Psoas muscle (tissue), 7 donors: ENCODE measurements at regions not wholly inside any gene's neighbourhood (a gene's known extent, or its start where the extent isn't known, plus 50 kb on each side); places are given as distances from the start of the nearest gene placed in this dataset.

Experiments
- ATAC-seq, 4 donors: fragments of 200-7000 bp; cut with Tn5 transposase; one replicate each; pipeline ENCODE4 v1.9.1; 2020; ENCODE audit warnings: moderate library complexity in 3 of 4, mild to moderate bottlenecking in 2 of 4
- DNase-seq, 2 donors: peaks; one replicate each; pipeline ENCODE4 v3.0.0-alpha.2; 2020
- H3K27ac ChIP-seq: fragments of 200-600 bp; one replicate; pipeline ENCODE4 v1.8.0; 2022
- H3K27me3 ChIP-seq, 3 donors: fragments of 200-600 bp in 1 of 3; one replicate each; pipeline versions ENCODE4 v1.6.1 to v1.8.0; 2013 to 2022; ENCODE audit warnings: low read length in 2 of 3, mild to moderate bottlenecking in 2 of 3, moderate library complexity in 1 of 3; ENCODE audit not compliant: insufficient read depth in 3 of 3
- H3K36me3 ChIP-seq, 2 donors: fragments of 200-600 bp in 1 of 2; one replicate each; pipeline versions ENCODE4 v1.6.1 to v1.8.0; 2013 to 2022; ENCODE audit warnings: low read depth in 1 of 2, mild to moderate bottlenecking in 1 of 2, moderate library complexity in 1 of 2; ENCODE audit not compliant: insufficient read depth in 1 of 2
- H3K4me1 ChIP-seq: fragments of 200-600 bp; one replicate; pipeline ENCODE4 v1.8.0; 2022
- H3K4me3 ChIP-seq: fragments of 200-600 bp; one replicate; pipeline ENCODE4 v1.8.0; 2022; ENCODE audit warnings: mild to moderate bottlenecking
- H3K9me3 ChIP-seq: fragments of 200-600 bp; one replicate; pipeline ENCODE4 v1.8.0; 2022
- WGBS, 3 donors: extraction: QIAGEN DNeasy Blood & Tissue Kit; methylation state at CpG; one replicate each; pipeline versions ENCODE4 v1.1.6 to v1.1.7; 2013; 5-methylcytosine and 5-hydroxymethylcytosine counted together
- intact Hi-C, 2 donors: fragments of 100-400 bp; cut with DNase I; formaldehyde crosslinking; loops; one replicate each; pipeline versions ENCODE4 v1.11.0 to v1.14.2; 2022
- TF ChIP-seq, protein P1 (sequence below): fragments of 200-600 bp; IDR thresholded peaks from one replicate; pipeline ENCODE4 v1.8.0; 2022; ENCODE audit warnings: antibody characterized with exemption
- donor health status: healthy with polysubstance abuse.
- donor health status: DM: no; HTN: no; CAD: no; lungs with moderate emphysema.
- donor health status: Bipolar disorder and iron deficiency.
- donor health status: healthy.
- donor health status: DM: yes; HTN: yes; CAD: no.
- donor health status: DM: no; HTN: no; CAD: no.
- donor health status: DM: yes; HTN: yes; CAD: no.

- H3K36me3 ChIP-seq: no peaks in the 10 kb centered on the region
- TF ChIP-seq, protein P1, sequence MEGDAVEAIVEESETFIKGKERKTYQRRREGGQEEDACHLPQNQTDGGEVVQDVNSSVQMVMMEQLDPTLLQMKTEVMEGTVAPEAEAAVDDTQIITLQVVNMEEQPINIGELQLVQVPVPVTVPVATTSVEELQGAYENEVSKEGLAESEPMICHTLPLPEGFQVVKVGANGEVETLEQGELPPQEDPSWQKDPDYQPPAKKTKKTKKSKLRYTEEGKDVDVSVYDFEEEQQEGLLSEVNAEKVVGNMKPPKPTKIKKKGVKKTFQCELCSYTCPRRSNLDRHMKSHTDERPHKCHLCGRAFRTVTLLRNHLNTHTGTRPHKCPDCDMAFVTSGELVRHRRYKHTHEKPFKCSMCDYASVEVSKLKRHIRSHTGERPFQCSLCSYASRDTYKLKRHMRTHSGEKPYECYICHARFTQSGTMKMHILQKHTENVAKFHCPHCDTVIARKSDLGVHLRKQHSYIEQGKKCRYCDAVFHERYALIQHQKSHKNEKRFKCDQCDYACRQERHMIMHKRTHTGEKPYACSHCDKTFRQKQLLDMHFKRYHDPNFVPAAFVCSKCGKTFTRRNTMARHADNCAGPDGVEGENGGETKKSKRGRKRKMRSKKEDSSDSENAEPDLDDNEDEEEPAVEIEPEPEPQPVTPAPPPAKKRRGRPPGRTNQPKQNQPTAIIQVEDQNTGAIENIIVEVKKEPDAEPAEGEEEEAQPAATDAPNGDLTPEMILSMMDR: no peak
- H3K9me3 ChIP-seq: no peaks in the 10 kb centered on the region
- intact Hi-C loops: no loop called here
- H3K4me3 ChIP-seq: no peak overlapping the region
- WGBS, 3 donors: 45 to 51% (median 51%) methylated on average over 4 of the region's 4 CpGs
- ATAC-seq: no peak
- no peaks in the 10 kb centered on the region for H3K27me3 ChIP-seq
- DNase-seq: no peak
- H3K4me1 ChIP-seq: no peaks in the 10 kb centered on the region
- H3K27ac ChIP-seq: no peak overlapping the region
These were observed 1704.7 kb downstream of the HACE1 start for GRCh38 chr6:103154779-103155572.

GRCh38 chr6:103153016-103153415, 1706.7 kb downstream of the HACE1 start:
- H3K4me3 ChIP-seq: no peak overlapping the region
- DNase-seq (no peak), ATAC-seq (no peak)
- no peak overlapping the region for H3K27ac ChIP-seq
- H3K36me3 ChIP-seq: no peaks in the 10 kb centered on the region
- no peaks in the 10 kb centered on the region for H3K9me3 ChIP-seq
- no peaks in the 10 kb centered on the region for H3K27me3 ChIP-seq
- WGBS, 3 donors: 67 to 76% (median 74%) methylated on average over 3 of the region's 3 CpGs
- TF ChIP-seq, protein P1: no peak
- H3K4me1 ChIP-seq: no peaks in the 10 kb centered on the region
- intact Hi-C loops: no loop called here

- 88 to 92% (median 89%) methylated on average over 2 of the region's 2 CpGs for WGBS, 3 donors
These were observed 1716.8 kb downstream of the HACE1 start for GRCh38 chr6:103142902-103143301.

DNA sequence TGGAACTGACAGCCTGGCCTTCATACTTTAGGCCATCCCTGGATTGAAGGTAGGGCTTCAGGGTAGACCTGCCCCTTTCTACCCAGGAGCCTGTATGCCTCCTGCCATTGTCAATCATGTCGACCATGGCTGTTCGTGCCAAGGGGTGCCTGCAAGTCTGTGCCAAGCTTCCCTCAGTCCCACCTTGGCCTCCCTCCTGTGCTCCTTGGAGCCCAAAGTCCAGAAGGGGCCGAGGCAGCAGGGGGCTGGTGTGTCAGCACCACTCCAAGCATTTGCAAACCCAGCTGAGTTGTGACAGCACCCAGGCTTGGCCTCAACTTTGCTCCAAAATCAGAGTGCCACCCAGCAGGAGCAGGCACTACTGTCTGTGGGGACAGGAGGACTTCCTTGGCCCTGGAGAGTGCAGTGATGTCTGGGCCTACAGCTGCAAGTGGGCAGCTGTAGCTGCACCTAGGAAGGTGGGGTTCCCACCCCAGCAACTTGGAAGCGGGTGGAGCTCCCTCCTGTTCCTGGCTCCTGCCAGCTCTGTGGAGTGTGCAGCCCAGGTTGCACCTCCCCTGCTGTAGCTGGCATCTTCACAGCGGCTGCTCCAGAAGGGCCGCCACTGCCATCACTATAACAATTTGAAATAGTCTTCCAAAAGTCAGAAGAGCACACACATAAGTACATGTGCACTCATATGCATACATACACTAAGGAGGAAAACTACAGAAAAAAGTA, 1719.3 kb downstream of the HACE1 start:
- Histone ChIP-seq H3K27ac (no peak overlapping the region), H3K36me3 (no peaks in the 10 kb centered on the region), H3K27me3 (no peaks in the 10 kb centered on the region), H3K4me1 (no peaks in the 10 kb centered on the region), H3K9me3 (no peaks in the 10 kb centered on the region), H3K4me3 (no peak overlapping the region)
- 81 to 86% (median 84%) methylated on average over 6 of the region's 6 CpGs for WGBS, 3 donors
- no peak for ATAC-seq
- DNase-seq: no peak
- TF ChIP-seq, protein P1: no peak
- intact Hi-C loops: no loop called here

More at GRCh38 chr6:103142902-103143301, 1716.8 kb downstream of the HACE1 start:
- H3K4me1 ChIP-seq: no peaks in the 10 kb centered on the region
- no peaks in the 10 kb centered on the region for H3K27me3 ChIP-seq
- H3K36me3 ChIP-seq: no peaks in the 10 kb centered on the region
- H3K27ac ChIP-seq: no peak overlapping the region
- ATAC-seq: no peak
- H3K4me3 ChIP-seq: no peak overlapping the region
- no peak for DNase-seq
- no peaks in the 10 kb centered on the region for H3K9me3 ChIP-seq
- TF ChIP-seq, protein P1: no peak
- intact Hi-C loops: no loop called here
